Ishikawa (cell line): ENCODE measurements at regions not wholly inside any gene's neighbourhood (a gene's known extent, or its start where the extent isn't known, plus 50 kb on each side); places are given as distances from the start of the nearest gene placed in this dataset.

Experiments
- CEBPB ChIP-seq: IDR thresholded peaks from 2 replicates; pipeline ENCODE4 v1.6.1; 2012
- CREB1 ChIP-seq: IDR thresholded peaks from 2 replicates; pipeline ENCODE4 v1.6.1; 2012; ENCODE audit warnings: low read depth
- EGR1 ChIP-seq: IDR thresholded peaks from 2 replicates; pipeline ENCODE4 v1.6.1; 2012
- EP300 ChIP-seq: IDR thresholded peaks from 2 replicates; pipeline ENCODE4 v1.6.1; 2012; ENCODE audit warnings: borderline replicate concordance
- FOXM1 ChIP-seq: IDR thresholded peaks from 2 replicates; pipeline ENCODE4 v1.6.1; 2012; ENCODE audit warnings: low read depth, borderline replicate concordance
- NFIC ChIP-seq: IDR thresholded peaks from 2 replicates; pipeline ENCODE4 v1.6.1; 2012
- RAD21 ChIP-seq: IDR thresholded peaks from 2 replicates; pipeline ENCODE4 v1.6.1; 2012; ENCODE audit warnings: low read depth
- TAF1 ChIP-seq: IDR thresholded peaks from 2 replicates; pipeline ENCODE4 v1.6.1; 2012; ENCODE audit warnings: low read depth, mild to moderate bottlenecking
- TCF12 ChIP-seq: IDR thresholded peaks from 2 replicates; pipeline ENCODE4 v1.6.1; 2012; ENCODE audit warnings: low read depth
- TEAD4 ChIP-seq: IDR thresholded peaks from 2 replicates; pipeline ENCODE4 v1.6.1; 2012
- YY1 ChIP-seq: IDR thresholded peaks from 2 replicates; pipeline ENCODE4 v1.6.1; 2012; ENCODE audit warnings: low read depth
- ZBTB7A ChIP-seq: IDR thresholded peaks from 2 replicates; pipeline ENCODE4 v1.6.1; 2012; ENCODE audit warnings: low read depth
- TF ChIP-seq, protein P1 (sequence below): IDR thresholded peaks from 2 replicates; pipeline ENCODE4 v1.6.1; 2012
- TF ChIP-seq, protein P2 (sequence below): IDR thresholded peaks from 2 replicates; pipeline ENCODE4 v1.6.1; 2012; ENCODE audit warnings: low read depth, mild to moderate bottlenecking
- TF ChIP-seq, protein P3 (sequence below): IDR thresholded peaks from 2 replicates; pipeline ENCODE4 v1.6.1; 2012

DNA sequence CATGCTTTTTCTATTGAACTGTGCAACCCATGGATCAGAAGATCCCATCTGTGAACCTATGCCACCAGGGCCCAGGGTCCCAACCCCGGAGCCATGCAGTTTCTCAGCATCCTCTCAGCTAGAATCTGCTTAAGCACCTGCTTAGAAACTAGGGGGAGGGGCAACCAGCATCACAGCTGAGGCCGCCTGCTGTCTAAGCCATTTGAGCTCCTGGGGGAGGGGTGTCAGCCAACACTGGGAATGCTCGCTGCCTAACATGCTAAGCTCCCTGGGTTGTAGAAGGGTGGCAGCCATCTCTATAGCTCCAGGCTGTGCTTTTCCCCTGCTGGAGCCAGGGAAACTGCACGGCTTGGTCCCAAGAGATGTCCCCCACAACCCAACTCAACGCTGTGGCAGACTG lies 322.8 kb downstream of the EDEM1 start:
- TF ChIP-seq, protein P1, sequence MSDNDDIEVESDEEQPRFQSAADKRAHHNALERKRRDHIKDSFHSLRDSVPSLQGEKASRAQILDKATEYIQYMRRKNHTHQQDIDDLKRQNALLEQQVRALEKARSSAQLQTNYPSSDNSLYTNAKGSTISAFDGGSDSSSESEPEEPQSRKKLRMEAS, result no peak
- TF ChIP-seq EP300, result no peak
- TF ChIP-seq RAD21, result no peak
- TF ChIP-seq FOXM1, result no peak
- no peak for TF ChIP-seq TEAD4
- TF ChIP-seq, protein P2, sequence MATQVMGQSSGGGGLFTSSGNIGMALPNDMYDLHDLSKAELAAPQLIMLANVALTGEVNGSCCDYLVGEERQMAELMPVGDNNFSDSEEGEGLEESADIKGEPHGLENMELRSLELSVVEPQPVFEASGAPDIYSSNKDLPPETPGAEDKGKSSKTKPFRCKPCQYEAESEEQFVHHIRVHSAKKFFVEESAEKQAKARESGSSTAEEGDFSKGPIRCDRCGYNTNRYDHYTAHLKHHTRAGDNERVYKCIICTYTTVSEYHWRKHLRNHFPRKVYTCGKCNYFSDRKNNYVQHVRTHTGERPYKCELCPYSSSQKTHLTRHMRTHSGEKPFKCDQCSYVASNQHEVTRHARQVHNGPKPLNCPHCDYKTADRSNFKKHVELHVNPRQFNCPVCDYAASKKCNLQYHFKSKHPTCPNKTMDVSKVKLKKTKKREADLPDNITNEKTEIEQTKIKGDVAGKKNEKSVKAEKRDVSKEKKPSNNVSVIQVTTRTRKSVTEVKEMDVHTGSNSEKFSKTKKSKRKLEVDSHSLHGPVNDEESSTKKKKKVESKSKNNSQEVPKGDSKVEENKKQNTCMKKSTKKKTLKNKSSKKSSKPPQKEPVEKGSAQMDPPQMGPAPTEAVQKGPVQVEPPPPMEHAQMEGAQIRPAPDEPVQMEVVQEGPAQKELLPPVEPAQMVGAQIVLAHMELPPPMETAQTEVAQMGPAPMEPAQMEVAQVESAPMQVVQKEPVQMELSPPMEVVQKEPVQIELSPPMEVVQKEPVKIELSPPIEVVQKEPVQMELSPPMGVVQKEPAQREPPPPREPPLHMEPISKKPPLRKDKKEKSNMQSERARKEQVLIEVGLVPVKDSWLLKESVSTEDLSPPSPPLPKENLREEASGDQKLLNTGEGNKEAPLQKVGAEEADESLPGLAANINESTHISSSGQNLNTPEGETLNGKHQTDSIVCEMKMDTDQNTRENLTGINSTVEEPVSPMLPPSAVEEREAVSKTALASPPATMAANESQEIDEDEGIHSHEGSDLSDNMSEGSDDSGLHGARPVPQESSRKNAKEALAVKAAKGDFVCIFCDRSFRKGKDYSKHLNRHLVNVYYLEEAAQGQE, result no peak
- TF ChIP-seq EGR1, result no peak
- no peak for TF ChIP-seq ZBTB7A
- no peak for TF ChIP-seq TAF1
- no peak for TF ChIP-seq YY1
- TF ChIP-seq CREB1, result no peak
- no peak for TF ChIP-seq NFIC
- TF ChIP-seq, protein P3, sequence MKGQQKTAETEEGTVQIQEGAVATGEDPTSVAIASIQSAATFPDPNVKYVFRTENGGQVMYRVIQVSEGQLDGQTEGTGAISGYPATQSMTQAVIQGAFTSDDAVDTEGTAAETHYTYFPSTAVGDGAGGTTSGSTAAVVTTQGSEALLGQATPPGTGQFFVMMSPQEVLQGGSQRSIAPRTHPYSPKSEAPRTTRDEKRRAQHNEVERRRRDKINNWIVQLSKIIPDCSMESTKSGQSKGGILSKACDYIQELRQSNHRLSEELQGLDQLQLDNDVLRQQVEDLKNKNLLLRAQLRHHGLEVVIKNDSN, result no peak
- no peak for TF ChIP-seq CEBPB
- no peak for TF ChIP-seq TCF12

DNA sequence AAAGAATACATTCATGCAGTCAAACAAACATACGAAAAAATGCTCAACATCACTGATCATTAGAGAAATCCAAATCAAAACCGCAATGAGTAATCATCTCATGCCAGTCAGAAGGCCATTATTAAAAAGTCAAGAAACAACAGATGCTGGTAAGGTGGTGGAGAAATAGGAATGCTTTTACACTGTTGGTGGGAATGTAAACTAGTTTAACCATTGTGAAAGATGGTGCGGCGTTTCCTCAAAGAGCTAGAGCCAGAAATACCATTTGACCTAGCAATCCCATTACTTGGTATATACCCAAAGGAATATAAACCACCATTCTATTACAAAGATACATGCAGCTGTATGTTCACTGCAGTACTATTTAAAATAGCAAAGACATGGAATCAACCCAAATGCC lies 330.4 kb downstream of the EDEM1 start:
- TF ChIP-seq NFIC (no peak), EP300 (no peak), EGR1 (no peak), YY1 (no peak), CEBPB (no peak), TCF12 (no peak), ZBTB7A (no peak), TEAD4 (no peak), RAD21 (no peak), CREB1 (no peak), TAF1 (no peak)
- TF ChIP-seq, protein P3, result no peak
- TF ChIP-seq, protein P1, result no peak
- TF ChIP-seq, protein P2, result no peak

DNA sequence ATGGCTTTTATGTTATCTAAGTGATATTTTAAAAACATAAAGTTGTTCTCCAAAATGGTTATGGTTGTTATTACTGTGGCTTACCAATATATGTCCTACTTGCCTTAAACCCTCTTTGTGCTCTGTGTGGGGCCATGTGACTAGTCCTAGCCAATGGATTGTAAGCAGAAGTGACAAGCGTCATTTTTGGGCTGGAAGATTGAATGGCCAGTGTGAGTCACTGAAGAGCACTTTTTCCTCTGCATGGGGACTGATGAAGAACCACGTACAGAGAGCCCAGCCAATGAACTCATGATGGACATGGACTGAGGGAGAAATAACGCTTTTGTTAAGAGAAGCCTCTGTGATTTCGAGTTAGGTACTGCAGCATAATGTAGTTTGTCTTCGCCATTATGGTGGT lies 332.7 kb downstream of the EDEM1 start:
- no peak for TF ChIP-seq CREB1
- no peak for TF ChIP-seq NFIC
- TF ChIP-seq TCF12, result no peak
- TF ChIP-seq EGR1, result no peak
- no peak for TF ChIP-seq TAF1
- TF ChIP-seq ZBTB7A, result no peak
- no peak for TF ChIP-seq RAD21
- no peak for TF ChIP-seq FOXM1
- TF ChIP-seq TEAD4, result no peak
- no peak for TF ChIP-seq EP300
- TF ChIP-seq, protein P1, result no peak

DNA sequence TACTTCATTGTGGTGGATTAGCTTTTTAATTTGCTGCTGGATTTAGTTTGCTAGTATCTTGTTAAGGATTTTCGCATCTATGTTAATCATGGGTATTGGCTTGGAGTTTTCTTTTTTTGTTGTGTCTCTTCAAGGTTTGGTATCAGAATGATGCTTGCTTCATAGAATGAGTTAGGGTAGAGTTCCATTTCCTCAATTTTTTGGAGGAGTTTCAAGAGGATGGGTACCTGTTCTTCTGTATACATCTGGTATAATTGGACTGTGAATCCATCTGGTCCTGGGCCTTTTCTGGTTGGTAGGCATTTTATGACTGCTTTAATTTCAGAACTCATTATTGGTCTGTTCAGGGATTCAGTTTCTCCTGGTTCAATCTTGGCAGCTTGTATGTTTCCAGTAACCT lies 335.6 kb downstream of the EDEM1 start:
- no peak for TF ChIP-seq TEAD4
- no peak for TF ChIP-seq EP300
- TF ChIP-seq EGR1, result no peak
- no peak for TF ChIP-seq ZBTB7A
- TF ChIP-seq CEBPB, result no peak
- TF ChIP-seq RAD21, result no peak
- TF ChIP-seq TCF12, result no peak
- TF ChIP-seq TAF1, result no peak
- no peak for TF ChIP-seq NFIC
- no peak for TF ChIP-seq CREB1
- TF ChIP-seq YY1, result no peak
- no peak for TF ChIP-seq FOXM1
- TF ChIP-seq, protein P1, result no peak

DNA sequence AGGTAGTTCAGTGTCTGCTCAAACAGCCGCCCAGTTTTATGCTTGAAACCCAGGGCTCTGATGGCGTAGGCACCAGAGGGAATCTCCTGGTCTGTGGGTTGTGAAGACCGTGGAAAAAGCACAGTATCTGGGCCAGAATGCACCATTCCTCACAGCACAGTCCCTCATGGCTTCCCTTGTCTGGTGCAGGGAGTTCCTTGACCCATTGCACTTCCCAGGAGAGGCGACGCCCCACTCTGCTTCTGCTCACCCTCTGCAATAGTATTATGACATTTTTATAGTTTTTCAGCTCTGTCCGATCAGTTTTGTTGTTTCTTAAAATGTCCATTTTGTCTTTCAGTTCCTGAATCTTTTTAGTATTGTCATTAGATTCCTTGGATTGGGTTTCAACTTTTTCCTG lies 343.5 kb downstream of the EDEM1 start:
- TF ChIP-seq, protein P2, result no peak
